ENCODE measurements at regions not wholly inside any gene's neighbourhood (a gene's known extent, or its start where the extent isn't known, plus 50 kb on each side); places are given as distances from the start of the nearest gene placed in this dataset.

DNA sequence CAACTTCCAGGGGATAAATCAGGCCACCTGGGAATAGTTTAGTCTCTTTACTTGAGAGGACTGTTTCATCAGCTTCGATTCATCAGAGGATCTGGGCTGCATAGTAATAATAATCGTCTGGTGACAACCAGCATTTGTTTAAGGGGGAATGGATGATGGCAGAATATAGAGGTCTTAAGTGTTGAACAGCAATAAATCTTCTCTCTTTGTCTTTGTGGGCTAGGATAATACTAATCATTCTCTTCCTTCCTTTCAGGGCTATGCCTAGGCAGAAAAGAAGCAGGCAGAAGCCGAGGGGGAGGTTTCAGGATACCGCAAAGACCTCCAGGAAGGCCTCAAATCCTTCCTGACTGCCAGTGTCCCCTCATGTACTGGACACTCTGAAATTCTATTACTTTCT lies 150.4 kb upstream of the GAREM1 start:
- no peak for DNase-seq

DNA sequence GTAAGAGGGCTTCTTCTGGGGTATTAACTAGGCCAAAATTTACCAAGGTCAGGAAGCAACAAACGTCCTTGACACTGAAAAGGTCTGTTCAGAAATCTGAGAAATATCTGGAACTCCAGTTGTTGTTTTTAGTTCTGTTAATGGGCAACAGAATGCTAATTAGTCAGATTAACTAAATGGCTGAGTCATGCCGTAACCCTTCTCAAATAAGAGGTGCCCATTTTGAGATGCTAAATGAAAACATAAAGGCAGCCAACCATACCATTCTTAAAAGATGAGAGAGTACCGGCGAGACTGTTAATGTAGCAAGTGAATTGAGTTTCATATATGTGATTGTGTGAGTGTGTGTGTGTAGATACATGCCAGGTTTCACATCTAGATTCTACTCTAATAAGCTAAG lies 147.9 kb upstream of the GAREM1 start:
- no peak for DNase-seq

GRCh38 chr18:32613821-32614220 lies 143.1 kb upstream of the GAREM1 start:
- DNase-seq: no peak

GRCh38 chr18:32612651-32613050 lies 142.0 kb upstream of the GAREM1 start:
- DNase-seq: peak; percentile 88

DNA sequence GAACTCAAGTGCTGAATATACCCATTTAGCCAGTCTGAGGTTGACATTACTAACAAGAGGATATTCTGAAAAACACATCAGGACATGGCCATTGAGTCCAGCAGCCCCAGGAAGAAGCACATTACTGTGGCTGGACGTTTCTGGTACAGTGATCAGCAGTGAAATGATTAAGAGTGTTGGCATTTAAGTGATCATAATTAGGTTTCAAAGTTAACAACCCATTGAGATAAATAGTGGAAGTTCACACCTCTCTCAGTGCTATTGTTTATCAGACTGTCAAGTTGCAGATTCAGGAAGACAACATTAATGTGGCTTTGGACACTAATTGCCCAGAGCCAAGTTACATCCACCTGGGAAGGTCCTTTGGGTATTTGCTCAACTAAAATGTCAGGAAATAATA lies 139.5 kb upstream of the GAREM1 start:
- no peak for DNase-seq

DNA sequence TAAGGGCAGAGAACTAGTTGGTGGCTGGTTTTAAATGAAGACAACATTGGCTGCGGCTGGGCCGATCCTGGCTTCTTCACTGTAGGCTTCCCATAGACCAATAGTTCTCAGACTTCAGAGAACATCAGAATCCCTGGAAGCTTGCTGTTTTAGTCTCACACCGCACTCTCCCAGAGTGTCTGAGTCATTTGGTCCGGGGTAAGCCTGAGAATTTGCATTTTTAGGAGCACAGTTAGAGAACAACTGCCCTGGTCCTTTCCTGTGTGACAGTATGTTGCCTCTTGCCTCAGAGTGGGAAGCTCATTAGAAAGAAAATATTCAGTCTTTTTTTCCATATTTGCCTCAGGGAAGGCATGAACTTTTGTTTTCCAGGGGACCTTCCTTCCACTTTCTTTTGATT lies 137.1 kb upstream of the GAREM1 start:
- no peak for DNase-seq

GRCh38 chr18:32598144-32598543 lies 127.5 kb upstream of the GAREM1 start:
- DNase-seq: no peak

DNA sequence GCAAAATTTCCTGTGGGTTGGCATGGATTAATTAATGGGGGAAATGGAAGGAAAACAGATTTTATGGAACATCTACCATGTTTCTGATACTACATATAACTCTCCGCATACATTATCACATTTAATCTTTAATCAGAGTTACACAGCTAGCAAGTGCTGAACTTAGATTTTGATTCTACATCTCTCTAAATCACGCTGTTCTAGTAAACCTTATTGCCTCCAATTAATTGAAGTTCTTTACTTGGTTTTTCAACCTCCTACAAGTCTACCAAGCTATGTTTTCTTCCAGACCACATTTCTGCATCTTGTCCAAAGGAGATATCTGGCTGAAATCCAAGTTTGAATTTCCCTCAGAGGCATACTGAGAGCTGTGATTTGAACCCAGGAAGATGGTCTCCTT lies 125.8 kb upstream of the GAREM1 start:
- no peak for DNase-seq

DNA sequence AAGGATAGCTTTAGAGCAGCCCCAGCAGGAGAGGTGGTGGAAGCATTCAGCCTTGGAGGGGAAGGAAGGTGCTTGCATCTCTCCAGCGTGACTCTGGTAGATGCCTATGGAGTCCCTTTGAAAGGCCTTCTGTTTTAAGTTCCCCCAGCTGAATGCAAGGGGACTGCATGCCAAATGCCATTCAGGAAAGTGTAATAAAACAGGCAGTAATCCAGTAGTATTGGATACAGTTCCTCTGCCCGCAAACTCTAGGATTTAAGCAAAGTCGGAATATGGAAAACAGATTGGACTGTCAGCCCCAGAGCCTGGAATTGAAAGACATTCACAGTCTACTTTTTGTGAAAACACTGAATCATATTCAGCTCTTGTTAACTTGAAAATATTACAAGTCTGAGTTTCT lies 125.2 kb upstream of the GAREM1 start:
- no peak for DNase-seq

GRCh38 chr18:32588191-32588590 lies 117.5 kb upstream of the GAREM1 start:
- no peak for DNase-seq

DNA sequence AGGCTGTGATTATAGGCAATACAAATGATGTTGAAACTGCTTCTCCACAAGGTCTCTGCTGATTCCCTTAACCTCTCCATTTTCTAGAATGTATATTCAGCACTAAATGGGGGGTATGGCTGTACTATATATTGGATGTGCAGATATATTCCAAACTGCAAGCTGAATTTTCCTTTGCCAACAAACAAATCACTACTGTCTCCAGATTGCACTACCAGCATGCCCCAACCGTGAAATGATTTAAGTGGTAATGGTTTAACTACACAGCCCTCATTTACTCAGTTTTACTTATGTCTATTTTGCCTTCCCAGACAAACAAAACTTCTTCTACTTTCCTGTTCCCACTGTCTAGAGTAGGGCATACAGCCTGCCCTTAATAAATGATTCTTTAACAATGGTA lies 112.7 kb upstream of the GAREM1 start:
- DNase-seq: no peak

DNA sequence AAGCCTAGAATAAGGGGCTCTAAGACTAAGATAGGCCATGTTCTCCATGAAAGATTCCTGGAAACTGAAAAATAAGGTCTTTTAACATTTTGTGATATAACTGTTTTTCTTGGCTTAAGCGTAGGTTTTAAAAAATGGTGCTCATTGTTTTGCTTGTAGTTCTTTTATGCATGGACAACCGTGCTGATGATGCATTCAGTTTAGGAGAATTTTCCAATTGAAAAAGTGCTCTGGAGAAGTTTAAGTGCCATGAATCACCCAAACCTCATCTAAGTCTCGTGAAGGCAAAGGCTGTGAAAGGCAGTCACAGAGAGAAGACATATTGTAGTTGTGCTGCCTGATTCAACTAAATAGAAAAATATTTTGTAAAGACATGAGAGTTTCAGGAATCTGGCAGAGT lies 111.8 kb upstream of the GAREM1 start:
- DNase-seq: no peak

DNA sequence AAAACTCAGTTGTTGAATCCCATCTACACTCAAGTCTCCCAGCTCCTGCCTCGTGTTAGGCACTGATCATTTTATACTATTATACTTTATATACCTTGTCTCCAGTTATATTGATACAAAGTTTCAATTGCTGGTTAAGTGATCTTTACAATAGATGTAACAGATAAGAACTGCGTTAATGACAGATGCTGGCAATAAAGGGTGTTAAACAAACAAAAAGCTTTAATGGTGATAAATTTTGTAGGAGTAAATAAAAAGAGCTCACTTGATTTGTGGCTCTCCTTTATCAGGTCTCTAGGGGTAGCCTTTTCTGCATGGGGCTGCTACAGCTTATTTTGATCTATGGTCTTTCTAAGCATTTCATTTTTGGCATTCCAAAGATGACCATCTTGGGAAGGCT lies 106.9 kb upstream of the GAREM1 start:
- DNase-seq: peak; percentile 20

DNA sequence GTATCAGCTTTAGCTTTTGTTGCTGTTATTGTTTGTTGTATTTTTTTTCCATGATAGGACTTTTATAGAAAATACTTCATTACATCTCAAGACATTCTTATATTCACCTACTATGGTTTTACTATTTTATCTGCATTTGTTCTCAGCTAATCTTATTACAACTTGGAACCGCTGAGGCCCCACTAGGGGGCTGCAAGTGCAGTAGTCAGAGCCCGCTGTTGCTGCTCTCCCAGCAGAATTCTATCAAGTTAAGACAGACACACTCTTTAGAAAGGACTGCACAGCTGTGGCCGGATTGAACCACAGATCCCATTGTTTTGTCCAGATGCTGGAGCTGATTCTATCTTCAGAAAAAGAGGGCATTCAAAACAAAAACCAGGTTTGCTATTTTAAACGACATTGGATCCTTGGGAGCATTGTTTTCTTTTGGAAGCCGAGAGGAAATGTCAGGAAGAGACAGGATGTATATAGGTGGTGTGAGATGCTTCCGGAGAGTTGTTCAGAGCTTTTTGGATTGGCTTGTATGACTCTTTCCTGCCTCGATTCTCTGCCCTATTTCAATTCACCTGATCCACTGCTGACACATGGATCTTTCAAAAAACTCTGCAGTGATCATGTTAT lies 105.7 kb upstream of the GAREM1 start:
- no peak for DNase-seq

DNA sequence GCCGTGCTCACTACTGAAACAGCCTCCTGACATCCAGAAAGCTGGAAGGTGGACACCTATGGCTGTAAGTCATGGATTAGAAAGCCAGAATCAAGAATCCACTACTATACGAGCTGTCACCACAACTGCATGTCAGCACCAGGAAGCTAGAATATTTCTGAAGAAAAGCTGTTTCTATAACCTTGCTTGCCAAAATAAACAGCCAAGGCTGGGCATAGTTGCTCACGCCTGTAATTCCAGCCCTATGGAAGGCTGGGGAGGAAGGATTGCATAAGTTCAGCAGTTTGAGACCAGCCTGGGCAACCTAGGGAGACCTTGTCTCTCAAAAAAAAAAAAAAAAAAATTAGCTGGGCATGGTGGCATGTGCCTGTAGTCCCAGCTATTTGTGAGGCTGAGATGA lies 96.3 kb upstream of the GAREM1 start:
- DNase-seq: no peak

DNA sequence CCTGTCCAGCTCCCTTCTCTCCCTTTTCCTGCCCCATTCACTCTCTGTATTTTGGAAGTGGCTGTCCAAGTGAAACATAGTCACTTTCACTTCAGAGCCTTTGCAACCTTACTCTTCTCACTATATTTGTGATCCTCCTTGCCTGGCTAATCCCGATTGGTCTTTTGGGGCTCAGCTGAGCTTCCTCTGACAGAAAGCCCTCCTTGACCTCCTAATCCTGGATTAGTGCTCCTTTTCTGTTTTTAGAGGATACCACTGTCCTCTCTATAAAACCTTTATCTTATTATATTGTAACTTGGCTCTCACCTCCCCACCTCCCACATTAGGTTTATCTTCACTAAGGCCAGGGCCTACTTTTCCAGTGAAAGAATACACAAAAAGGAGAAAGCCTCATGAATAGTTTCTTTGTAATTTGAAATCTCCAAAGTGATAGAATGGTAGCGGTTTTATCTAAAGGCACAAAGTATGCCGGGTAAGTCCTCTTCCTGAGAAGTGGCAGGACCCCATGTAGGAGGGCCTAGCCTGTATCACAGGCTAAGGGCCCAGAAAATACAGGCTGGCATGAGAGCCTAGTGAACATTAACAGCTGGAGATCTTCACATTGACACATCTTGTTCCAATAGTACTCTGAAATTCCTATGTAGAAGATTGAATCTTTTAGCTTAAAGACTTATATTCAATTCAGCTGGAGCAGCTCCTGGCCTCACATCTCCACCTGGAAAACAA lies 83.1 kb upstream of the GAREM1 start:
- no peak for DNase-seq

DNA sequence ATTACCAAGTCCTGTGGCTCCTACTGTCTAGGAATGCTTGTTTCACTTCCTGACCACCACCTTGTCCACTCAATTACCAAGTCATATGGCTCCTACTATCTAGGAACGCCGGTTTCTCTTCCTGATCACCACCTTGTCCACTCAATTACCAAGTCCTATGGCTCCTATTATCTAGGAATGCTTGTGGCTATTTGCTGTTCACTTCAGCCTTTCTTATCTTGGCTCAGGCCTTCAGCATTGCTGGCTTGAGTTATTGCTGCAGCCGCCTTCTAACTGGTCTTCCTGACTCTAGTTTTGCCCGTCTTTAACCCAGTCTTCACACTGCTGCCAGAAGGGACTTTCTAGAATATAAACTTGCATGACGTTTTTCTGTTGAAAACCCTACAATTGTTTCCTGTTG lies 82.5 kb upstream of the GAREM1 start:
- DNase-seq: no peak

DNA sequence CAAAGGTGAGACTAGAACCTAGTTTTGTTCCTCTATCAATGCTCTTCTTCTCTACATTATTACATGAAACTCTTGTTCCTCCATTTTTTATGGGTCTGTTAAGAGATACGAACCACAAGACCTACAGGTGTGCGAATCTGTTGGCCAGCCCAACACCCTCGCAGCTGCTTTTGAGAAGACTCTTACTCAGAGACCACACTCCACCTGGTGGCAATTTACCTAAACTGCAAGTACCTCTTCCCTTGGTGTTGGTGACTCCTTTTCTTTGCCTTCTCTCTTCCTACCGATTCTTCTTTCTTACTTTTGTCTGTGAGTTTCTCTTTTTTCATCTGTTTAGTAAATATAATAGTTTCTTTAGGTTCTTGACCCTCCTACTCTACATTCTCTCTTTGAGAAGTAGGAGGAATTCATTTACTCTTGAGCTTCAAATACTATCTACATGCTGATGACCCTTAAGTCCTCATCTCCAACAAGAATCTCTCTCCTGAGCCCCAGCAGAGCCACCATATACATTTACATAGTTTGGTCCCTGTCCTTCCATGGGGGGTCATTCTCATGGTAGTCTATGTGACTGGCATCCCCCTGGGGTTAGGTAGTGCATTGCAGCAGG lies 81.8 kb upstream of the GAREM1 start:
- peak; percentile 55 for DNase-seq

GRCh38 chr18:32550963-32551362 lies 80.3 kb upstream of the GAREM1 start:
- DNase-seq: no peak

GRCh38 chr18:32549248-32550110 lies 78.8 kb upstream of the GAREM1 start:
- peak; percentile 42 for DNase-seq

GRCh38 chr18:32548688-32549087 lies 78.0 kb upstream of the GAREM1 start:
- peak; percentile 87 for DNase-seq

DNA sequence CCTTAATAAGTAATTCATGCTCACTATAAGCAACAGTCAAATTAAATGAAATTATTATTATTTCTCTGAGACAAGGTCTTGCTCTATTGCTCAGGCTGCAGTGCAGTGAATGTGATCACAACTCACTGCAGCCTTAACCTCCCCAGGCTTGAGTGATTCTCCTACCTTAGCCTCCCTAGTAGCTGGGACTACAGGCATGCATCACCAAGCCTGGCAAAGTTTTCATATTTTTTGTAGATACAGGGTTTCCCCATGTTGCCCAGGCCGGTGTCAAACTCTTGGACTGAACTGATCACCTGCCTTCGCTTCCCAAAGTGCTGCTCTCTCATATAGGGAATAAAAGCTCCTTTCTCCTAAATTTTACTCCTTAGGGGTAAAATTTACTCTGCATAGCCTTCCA lies 74.9 kb upstream of the GAREM1 start:
- no peak for DNase-seq

DNA sequence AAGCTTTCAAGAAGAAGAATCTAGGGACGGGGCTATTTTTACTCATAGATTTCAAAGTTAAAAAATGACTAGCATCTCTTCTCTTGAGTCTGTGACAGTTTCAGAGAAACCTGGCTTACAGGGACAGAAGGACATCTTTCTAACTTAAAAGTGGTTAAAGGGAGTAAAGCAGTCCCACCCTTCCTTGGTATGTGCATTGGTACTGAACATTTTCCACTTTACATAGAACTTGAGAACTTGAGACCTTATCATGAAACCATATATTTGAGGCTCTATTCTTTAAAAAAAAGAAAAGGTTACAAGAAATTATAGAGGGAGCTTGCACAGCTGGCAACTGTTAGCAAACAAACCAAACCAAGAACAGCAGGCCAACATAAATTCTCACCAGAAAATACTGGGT lies 73.4 kb upstream of the GAREM1 start:
- no peak for DNase-seq
